GM18868 (cell line): ENCODE measurements at regions not wholly inside any gene's neighbourhood (a gene's known extent, or its start where the extent isn't known, plus 50 kb on each side); places are given as distances from the start of the nearest gene placed in this dataset.

Experiments
- ATAC-seq: cut with Tn5 transposase; IDR thresholded peaks from one replicate; pipeline ENCODE4 v1.9.1; 2021; ENCODE audit warnings: mild to moderate bottlenecking, moderate library complexity; ENCODE audit not compliant: unreplicated experiment

DNA sequence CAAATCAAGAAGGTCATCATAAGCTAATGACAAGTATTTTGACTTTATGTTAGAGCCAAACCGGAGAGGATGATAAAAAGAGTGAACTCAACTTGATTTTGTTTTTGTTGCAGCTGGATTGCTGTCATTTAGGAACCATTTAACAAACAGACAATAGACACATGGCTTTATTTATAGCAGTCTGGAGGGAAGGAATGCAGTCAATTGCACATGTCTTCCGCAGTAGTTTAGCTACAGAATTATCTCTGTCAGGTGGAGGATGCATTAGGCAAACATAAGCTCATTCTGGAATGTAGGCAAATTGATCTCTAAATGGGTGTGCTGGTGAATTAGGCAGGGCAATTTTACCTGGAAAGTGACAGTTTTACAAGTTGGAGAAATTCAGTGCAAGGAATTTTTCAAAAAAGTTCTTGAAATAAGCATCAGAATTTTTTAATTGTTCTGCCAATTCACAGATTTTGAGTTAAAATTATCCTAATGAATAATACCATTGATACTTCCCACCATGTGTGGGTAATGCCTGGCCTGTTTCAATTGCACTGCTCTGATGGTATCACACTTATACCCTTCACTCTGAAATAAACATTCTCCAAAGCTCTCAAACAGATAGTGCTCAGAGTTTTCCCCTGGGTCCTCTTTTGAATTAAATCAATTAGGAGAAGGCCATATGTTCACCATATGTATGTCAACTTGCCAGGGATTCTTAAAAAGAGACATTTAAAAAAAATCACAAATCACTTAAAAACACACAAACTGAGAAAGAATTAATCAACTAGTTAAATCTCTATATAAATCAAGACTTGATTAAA lies 318.3 kb downstream of the NDFIP2 start:
- no peak for ATAC-seq

DNA sequence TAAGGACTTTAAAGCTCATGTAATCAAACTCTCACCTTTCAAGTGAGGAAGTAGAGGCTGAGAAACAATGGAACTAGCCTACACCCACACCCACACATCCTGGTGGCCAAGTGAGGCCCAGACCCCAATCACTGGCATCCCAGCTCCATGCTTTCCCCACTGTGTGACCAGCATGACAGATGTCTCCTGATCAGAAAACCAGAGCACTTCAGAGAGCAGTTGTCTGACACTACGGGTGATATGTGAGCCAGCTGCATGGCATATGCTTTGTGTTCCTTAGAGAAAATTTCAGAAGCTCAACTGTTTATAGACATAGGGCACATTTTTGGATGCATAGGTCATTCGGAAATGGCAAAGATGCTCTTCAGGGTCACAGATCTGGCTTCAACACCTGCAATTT lies 315.2 kb downstream of the NDFIP2 start:
- ATAC-seq: no peak

- no peak for ATAC-seq
These were observed 314.0 kb downstream of the NDFIP2 start for GRCh38 chr13:79794931-79795330.

DNA sequence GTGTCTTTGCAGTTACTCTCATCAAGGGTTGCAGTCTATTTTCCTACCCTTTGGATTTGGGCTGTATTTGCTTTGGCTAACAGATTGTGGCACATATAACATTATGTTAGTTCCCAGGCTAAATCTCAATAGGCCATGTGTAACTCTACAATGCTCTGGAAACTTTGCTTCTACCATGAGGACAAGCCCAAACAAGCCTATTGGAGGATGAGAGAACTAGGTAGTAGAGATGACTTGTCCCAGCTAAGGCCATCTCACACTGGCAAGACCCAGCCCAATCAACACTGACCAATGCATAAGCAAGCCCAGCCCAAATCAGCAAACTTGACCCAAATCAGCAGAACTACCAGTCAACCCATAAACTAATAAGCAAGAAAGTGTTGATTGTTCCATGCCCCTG lies 311.8 kb downstream of the NDFIP2 start:
- ATAC-seq: no peak

GRCh38 chr13:79791471-79792042 lies 310.6 kb downstream of the NDFIP2 start:
- no peak for ATAC-seq

DNA sequence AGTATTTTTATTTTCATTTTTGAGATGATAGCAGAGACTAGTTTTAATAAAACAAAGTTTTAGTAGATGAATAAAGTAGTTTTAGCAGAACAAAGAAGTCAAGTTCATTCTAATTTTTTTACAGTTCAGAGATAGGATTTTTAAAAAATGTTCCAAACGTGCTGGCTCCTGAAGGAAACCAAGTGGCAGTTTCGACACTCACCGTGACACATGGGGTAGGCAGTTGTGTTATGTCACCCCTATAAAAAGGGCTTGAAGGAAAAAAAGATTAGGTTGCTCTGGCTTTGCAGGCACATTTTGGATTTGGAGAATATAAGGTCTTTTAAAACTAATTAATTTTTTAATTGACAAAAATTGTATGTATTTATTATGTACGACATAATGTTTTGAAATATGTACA lies 305.2 kb downstream of the NDFIP2 start:
- no peak for ATAC-seq

GRCh38 chr13:79782541-79783205 lies 301.7 kb downstream of the NDFIP2 start:
- no peak for ATAC-seq

DNA sequence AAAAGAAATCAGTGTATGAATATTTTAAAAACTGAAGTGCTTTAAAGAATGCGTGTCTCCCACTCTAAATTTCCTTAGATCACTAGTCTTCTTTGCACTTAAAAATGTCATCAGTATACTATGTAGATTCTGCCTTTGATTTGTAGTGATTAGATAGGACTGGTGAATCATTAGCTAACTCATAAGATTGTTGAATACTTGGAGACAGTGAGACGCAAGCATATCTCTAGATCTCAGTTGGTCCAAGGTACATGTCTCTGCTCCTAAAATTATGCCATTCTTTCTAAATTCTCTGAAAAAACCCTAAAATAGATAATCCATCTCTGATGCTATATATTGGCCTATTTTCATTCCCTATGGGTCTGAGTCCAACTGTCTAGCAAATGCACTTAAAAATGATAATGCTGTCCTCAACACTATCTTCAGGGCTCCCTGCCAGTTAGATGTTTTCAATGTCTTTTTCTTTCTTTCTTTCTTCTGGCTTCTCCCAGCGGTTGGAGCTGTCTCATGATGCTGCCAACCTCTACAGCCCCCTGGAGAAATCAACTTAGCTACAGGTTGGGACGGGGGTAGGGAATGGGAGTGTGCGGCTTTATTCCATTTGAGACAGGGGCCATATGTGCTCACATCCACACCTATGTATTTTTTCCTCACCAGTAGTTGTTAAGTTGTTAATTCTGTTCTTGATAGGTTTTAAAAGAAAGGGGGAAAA lies 301.0 kb downstream of the NDFIP2 start:
- no peak for ATAC-seq

GRCh38 chr13:79780240-79780639 lies 299.3 kb downstream of the NDFIP2 start:
- no peak for ATAC-seq

GRCh38 chr13:79779761-79780160 lies 298.8 kb downstream of the NDFIP2 start:
- ATAC-seq: no peak

DNA sequence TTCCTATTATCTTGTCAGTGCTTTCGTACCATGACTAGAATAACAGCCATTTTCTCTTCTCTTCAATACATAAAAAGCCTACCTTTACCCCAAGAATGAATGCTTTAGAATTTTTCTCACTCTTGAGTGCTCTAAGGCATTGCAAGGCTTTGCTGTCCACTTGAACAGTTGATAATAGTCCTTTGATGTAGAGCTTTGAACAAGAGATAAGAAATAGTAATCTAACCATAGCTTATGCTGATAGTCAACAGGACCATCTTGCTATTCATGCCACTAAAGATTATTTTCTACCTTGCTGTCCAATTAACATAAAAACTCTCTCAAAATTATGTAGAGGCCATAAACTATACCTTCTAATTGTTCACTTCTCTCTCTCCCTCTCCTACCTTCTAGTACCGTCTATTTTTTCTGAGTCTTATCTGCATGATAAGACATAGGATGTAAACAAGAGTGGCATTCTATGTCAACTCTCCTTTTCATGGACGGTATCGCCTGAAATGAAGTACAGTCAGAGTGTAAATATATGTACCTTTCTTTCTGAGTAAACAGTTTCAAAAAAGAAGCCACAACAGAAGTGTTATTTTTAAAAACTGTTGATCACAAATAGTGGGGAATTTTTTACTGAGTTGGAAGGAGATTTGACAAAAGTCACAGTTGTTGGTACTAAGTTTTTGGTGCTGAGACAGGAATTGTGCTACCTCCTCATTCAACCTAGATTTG lies 297.9 kb downstream of the NDFIP2 start:
- ATAC-seq: peak; percentile 67

DNA sequence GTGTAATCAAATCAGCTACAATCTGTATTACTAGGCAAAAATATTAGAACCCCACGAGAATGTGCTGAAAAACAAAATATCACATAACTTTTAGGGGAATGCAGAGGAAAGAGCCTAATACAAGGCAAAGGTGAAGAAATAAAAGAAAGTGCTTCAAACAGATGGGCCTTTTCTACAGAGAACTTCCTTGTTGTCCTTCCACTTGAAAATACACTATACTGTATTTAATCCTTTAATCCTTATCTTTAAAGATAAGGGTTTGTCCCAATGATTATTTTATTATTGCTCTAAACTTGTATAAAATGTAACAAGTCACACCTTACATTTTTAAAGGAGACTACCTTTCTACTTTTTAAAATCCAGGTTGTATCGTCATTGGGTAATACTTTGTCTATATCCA lies 296.5 kb downstream of the NDFIP2 start:
- no peak for ATAC-seq

GRCh38 chr13:79776531-79777295 lies 295.8 kb downstream of the NDFIP2 start:
- ATAC-seq: no peak

DNA sequence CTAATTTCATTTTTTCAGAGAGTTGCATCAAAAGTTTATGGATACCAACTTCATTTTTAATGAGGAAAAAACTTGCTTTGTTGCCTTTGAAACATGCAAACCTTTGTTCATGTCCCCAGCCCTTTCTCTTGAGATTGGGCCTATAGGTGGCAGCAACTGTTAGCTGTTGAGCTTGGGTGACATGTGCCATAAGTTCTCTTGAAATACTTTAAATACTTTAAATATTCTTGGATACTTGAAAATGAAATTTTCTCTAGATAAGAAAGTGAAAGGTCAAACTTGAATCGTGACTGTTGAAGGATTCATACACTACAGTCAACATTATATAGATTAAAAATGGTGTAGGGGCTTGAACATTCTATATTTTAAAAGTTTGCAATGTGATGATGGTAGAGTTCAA lies 294.9 kb downstream of the NDFIP2 start:
- no peak for ATAC-seq

GRCh38 chr13:79772811-79773210 lies 291.9 kb downstream of the NDFIP2 start:
- ATAC-seq: no peak

GRCh38 chr13:79771493-79771892 lies 290.5 kb downstream of the NDFIP2 start:
- no peak for ATAC-seq

GRCh38 chr13:79770056-79770455 lies 289.1 kb downstream of the NDFIP2 start:
- no peak for ATAC-seq

DNA sequence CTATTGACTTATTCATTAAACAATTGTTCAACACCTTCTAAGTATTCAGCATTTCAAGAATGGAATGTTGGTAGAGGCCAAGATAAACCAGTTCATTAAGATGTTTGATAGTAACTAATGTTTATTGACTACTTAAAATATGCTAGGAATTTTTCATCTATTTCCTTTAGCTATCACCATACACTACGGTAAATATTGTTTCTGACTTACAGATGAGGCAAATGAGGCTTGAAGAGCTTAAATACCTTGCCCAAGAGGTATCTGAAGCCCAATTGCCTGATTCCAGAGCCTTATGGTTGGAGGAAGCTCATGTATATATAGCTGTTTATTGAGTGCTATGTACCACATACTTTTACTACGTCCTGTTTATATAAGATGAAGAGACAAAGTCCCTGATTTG lies 286.2 kb downstream of the NDFIP2 start:
- no peak for ATAC-seq

DNA sequence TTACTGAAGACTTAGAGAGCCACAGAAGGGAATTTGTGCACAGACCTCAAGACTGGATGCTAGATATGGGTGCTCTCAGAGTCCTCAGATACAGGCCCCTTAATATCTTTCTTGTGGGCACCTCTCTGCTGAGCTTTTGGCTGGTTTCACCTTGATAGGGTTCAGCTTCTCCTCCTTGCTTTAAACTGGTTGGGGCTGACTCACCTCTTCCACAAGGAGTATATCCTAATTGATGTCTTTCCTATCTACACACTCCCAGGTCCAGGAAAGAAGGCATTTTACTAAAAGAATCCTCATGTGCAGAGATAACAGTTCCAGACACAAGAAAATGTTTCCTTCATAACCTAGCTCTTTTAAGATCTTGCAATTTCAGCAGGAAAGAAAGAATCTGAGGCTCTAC lies 284.4 kb downstream of the NDFIP2 start:
- no peak for ATAC-seq

- no peak for ATAC-seq
These were observed 269.1 kb downstream of the NDFIP2 start for GRCh38 chr13:79749984-79750551.
